Right cardiac atrium (tissue), 5 donors: ENCODE measurements at regions not wholly inside any gene's neighbourhood (a gene's known extent, or its start where the extent isn't known, plus 50 kb on each side); places are given as distances from the start of the nearest gene placed in this dataset.

Experiments
- ATAC-seq, 2 donors: fragments of 200-7000 bp; cut with Tn5 transposase; one replicate each; pipeline versions ENCODE4 v1.8.0 to v1.9.1; 2020; ENCODE audit warnings: moderate library complexity in 2 of 2, mild to moderate bottlenecking in 1 of 2
- DNase-seq, 3 donors: peaks; one replicate each; pipeline ENCODE4 v3.0.0-alpha.2; 2020
- H3K27ac ChIP-seq: one replicate; pipeline ENCODE4 v1.5.1; 2013; ENCODE audit warnings: mild to moderate bottlenecking, low read length, control low read depth, moderate library complexity
- H3K27me3 ChIP-seq: one replicate; pipeline ENCODE4 v1.6.1; 2013; ENCODE audit not compliant: control insufficient read depth, insufficient read depth
- H3K4me1 ChIP-seq: one replicate; pipeline ENCODE4 v1.6.1; 2013; ENCODE audit warnings: low read length; ENCODE audit not compliant: control insufficient read depth, insufficient read depth
- H3K4me3 ChIP-seq: one replicate; pipeline ENCODE4 v1.5.1; 2013; ENCODE audit warnings: low read length, control low read depth
- H3K9me3 ChIP-seq: one replicate; pipeline ENCODE4 v1.6.1; 2013; ENCODE audit warnings: low read length; ENCODE audit not compliant: control insufficient read depth
- WGBS: extraction: QIAGEN DNeasy Blood & Tissue Kit; methylation state at CpG from one replicate; pipeline ENCODE4 v1.1.7; 2013; 5-methylcytosine and 5-hydroxymethylcytosine counted together
- intact Hi-C, 4 donors: fragments of 100-400 bp; cut with DNase I; formaldehyde crosslinking; loops; one replicate each; pipeline versions ENCODE4 v1.11.0 to v1.14.0; 2022 to 2023
- donor health status: healthy with polysubstance abuse.
- donor health status: DM: no; HTN: yes; CAD: no.
- donor health status: DM: no; HTN: no; CAD: no.
- donor health status: DM: no; HTN: yes; CAD: no; lungs with severe emphysema.
- donor health status: DM: yes; HTN: yes; CAD: no.

DNA sequence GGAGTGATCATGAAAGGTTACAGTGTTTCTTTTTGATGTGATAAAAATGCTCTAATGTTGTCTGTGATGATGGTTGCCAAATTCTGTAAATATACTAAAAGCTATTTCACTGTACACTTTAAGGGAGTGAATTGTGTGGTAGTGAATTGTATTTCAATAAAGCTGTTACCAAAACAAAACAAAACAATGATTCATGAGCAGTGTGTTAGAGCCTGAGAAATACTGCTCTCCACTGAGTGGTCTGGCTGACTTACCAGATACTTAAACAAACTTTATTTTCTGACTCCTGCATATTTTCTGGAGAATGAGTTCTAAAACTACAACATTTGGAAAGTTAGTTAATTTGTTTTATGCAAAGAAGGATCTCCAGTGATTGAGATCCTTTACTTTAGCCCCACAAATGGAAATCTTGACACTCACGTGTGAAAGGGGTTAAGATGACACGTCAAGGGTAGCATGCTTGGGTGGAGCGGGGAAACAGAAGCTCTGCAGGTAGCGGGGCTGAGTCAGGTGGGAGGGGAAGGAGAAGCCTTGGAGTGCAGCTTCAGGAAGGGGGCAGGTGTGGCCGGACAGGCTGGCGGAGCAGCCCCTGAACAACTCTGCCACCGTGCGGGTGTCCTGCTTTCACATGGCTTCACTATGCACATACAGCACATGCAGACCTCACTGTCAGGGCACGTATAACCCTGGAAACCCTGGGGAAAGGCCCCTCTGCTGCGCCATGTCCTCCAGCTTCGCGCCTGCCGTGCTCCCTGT, 256.7 kb downstream of the IRX1 start:
- DNase-seq, result no peak
- WGBS, result 66% methylated on average over 13 of the region's 13 CpGs
- no peak for ATAC-seq
- Histone ChIP-seq H3K4me3 (no peak overlapping the region), H3K4me1 (no peaks in the 10 kb centered on the region), H3K27ac (no peak overlapping the region), H3K27me3 (no peaks in the 10 kb centered on the region), H3K9me3 (no peaks in the 10 kb centered on the region)
- intact Hi-C loops, result no loop called here

GRCh38 chr5:3853362-3853761, 257.7 kb downstream of the IRX1 start:
- H3K27ac ChIP-seq, result peak overlapping the region; percentile 37
- H3K4me3 ChIP-seq, result no peak overlapping the region
- DNase-seq (no peak), ATAC-seq (peak; percentile 74 to 77)
- H3K4me1 ChIP-seq, result no peaks in the 10 kb centered on the region
- 62% methylated on average over 11 of the region's 11 CpGs for WGBS
- no peaks in the 10 kb centered on the region for H3K27me3 ChIP-seq
- intact Hi-C loops, result no loop called here
- H3K9me3 ChIP-seq, result no peaks in the 10 kb centered on the region

- no peak overlapping the region for H3K4me3 ChIP-seq
- no peaks in the 10 kb centered on the region for H3K27me3 ChIP-seq
- no peaks in the 10 kb centered on the region for H3K9me3 ChIP-seq
- peak; percentile 33 to 80 (median 78) for DNase-seq
- WGBS, result 33% methylated on average over 30 of the region's 30 CpGs
- peak; percentile 85 to 89 for ATAC-seq
- intact Hi-C loops, result no loop called here
- peak overlapping the region; percentile 70 for H3K27ac ChIP-seq
- no peaks in the 10 kb centered on the region for H3K4me1 ChIP-seq
Measured at GRCh38 chr5:3854188-3854821, 258.7 kb downstream of the IRX1 start.

DNA sequence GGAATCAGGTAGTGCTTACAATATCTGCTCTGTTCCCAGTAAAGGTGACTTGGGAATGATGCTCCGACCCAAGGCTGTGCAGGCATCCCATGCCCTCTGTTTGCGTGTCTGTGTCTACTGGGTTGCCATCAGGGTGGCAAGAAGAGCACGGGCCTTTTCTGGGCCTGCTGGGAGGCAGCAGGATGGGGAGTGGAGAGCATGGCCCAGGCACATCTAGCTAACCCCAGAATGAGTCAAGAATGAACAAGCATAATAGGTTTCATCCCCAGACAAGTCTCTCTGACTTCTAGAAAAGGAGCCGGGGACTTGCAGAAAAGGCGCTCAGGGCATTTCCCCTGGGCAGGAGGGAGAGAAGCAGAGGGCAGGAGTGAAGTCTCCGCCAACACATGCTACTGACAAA, 260.4 kb downstream of the IRX1 start:
- no peak for ATAC-seq
- Histone ChIP-seq H3K9me3 (no peaks in the 10 kb centered on the region), H3K27ac (no peak overlapping the region), H3K4me3 (no peak overlapping the region), H3K27me3 (no peaks in the 10 kb centered on the region), H3K4me1 (no peaks in the 10 kb centered on the region)
- no peak for DNase-seq
- whole genome bisulfite sequencing, result 92% methylated on average over 6 of the region's 6 CpGs
- intact Hi-C loops, result no loop called here

DNA sequence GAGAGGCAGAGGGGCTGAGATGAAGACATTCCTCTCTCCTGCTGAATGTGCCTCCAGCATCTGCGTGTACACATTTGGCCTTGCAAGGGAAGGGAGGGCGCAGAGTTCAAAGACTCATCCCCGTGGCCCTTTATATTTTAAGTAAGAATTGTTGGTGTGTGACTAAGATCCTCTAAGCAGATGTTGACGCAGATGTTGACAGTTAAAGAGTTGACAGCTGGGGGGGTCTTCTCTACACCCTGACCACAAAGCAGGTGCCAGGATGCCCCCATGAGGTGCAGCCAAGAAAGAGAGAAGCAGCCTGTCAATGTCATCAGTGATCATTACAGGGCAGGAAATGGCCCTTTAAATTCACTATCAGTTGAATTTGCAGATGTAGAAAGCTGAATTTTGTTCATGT, 262.9 kb downstream of the IRX1 start:
- H3K9me3 ChIP-seq, result no peaks in the 10 kb centered on the region
- no peak overlapping the region for H3K4me3 ChIP-seq
- H3K27me3 ChIP-seq, result no peaks in the 10 kb centered on the region
- H3K27ac ChIP-seq, result no peak overlapping the region
- intact Hi-C loops, result no loop called here
- no peaks in the 10 kb centered on the region for H3K4me1 ChIP-seq
- DNase-seq (no peak), ATAC-seq (no peak)
- 59% methylated on average over 4 of the region's 4 CpGs for WGBS

GRCh38 chr5:3862906-3863305, 267.3 kb downstream of the IRX1 start:
- ATAC-seq (no peak), DNase-seq (no peak)
- no peaks in the 10 kb centered on the region for H3K4me1 ChIP-seq
- no peak overlapping the region for H3K27ac ChIP-seq
- WGBS, result 74% methylated on average over 4 of the region's 4 CpGs
- no peak overlapping the region for H3K4me3 ChIP-seq
- H3K27me3 ChIP-seq, result no peaks in the 10 kb centered on the region
- intact Hi-C loops, result no loop called here
- H3K9me3 ChIP-seq, result peaks cover 1% of the 10 kb centered on the region

DNA sequence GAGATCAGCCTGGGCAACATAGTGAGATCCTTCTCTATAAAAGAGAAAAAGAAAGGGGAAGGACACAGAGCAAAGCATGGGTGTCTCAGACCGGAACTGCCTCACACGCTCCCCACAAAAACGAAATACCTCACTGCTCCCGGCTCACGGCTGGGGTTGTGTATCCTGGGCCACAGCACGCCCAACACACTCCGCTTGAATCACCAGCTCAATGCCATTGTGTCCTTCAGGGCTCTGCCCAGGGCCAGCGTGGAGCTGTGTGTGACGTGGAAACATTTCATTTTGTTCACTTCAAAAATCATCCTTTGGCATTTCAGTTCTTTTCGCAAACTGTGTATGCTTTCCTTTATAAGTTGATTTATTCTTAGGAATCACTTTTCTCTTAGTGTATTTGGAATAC, 279.5 kb downstream of the IRX1 start:
- ATAC-seq (no peak), DNase-seq (no peak)
- WGBS, result 87% methylated on average over 10 of the region's 10 CpGs
- Histone ChIP-seq H3K27me3 (no peaks in the 10 kb centered on the region), H3K9me3 (peaks cover 3% of the 10 kb centered on the region), H3K4me1 (no peaks in the 10 kb centered on the region), H3K27ac (no peak overlapping the region), H3K4me3 (no peak overlapping the region)
- intact Hi-C loops, result no loop called here

DNA sequence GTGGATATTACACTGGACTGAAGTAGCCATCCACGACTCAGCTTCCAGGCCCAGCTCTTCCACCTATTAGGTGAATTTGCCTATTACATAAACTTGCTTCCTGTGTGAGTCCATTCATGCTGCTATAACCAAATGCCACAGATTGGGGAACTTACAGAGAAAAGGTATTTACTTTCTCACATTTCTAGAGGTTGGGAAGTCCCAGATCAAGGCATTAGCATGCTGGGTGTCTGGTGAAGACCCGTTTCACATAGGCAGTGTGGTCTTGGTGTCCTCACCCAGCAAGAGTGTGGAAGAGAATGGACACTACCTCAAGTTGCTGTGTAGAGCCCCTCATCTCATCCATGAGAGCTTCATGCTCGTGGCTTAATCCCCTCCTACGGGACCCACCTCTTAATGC, 282.6 kb downstream of the IRX1 start:
- WGBS, result 71% methylated on average over 4 of the region's 4 CpGs
- H3K4me1 ChIP-seq, result no peaks in the 10 kb centered on the region
- no peak overlapping the region for H3K27ac ChIP-seq
- no peak for ATAC-seq
- DNase-seq, result no peak
- peaks cover 3% of the 10 kb centered on the region for H3K9me3 ChIP-seq
- no peak overlapping the region for H3K4me3 ChIP-seq
- intact Hi-C loops, result no loop called here
- H3K27me3 ChIP-seq, result no peaks in the 10 kb centered on the region

- 79% methylated on average over 11 of the region's 11 CpGs for WGBS
- intact Hi-C loops, result no loop called here
Measured at GRCh38 chr5:3883040-3883439, 287.4 kb downstream of the IRX1 start.

GRCh38 chr5:3886524-3887451, 291.2 kb downstream of the IRX1 start:
- no peaks in the 10 kb centered on the region for H3K9me3 ChIP-seq
- H3K27ac ChIP-seq, result no peak overlapping the region
- no peaks in the 10 kb centered on the region for H3K4me1 ChIP-seq
- 50% methylated on average over 9 of the region's 9 CpGs for WGBS
- no peak for DNase-seq
- H3K4me3 ChIP-seq, result no peak overlapping the region
- H3K27me3 ChIP-seq, result no peaks in the 10 kb centered on the region
- intact Hi-C loops, result no loop called here
- ATAC-seq, result no peak

More at GRCh38 chr5:3883040-3883439, 287.4 kb downstream of the IRX1 start:
- Histone ChIP-seq H3K4me3 (no peak overlapping the region), H3K27me3 (no peaks in the 10 kb centered on the region), H3K4me1 (no peaks in the 10 kb centered on the region), H3K9me3 (no peaks in the 10 kb centered on the region), H3K27ac (no peak overlapping the region)
- no peak for DNase-seq
- ATAC-seq, result no peak

- no peak overlapping the region for H3K27ac ChIP-seq
- no peaks in the 10 kb centered on the region for H3K9me3 ChIP-seq
- H3K4me1 ChIP-seq, result no peaks in the 10 kb centered on the region
- no peak overlapping the region for H3K4me3 ChIP-seq
- intact Hi-C loops, result no loop called here
- no peak for ATAC-seq
- no peaks in the 10 kb centered on the region for H3K27me3 ChIP-seq
- WGBS, result 82% methylated on average over 6 of the region's 6 CpGs
- DNase-seq, result no peak
Measured at GRCh38 chr5:3888310-3888709, 292.7 kb downstream of the IRX1 start.
